ENCODE measurements at regions not wholly inside any gene's neighbourhood (a gene's known extent, or its start where the extent isn't known, plus 50 kb on each side); places are given as distances from the start of the nearest gene placed in this dataset.

GRCh38 chr2:160613466-160614153 lies 120.0 kb upstream of the RBMS1 start:
- no peak for TF ChIP-seq GATA2 (IDR thresholded peaks at IDR 0.05; ENCODE audit: low read depth, low read length)
- no peak for TF ChIP-seq GATA3 (IDR thresholded peaks at IDR 0.05; ENCODE audit: low read depth, low read length)
